Mesendoderm (in vitro differentiated cells): ENCODE measurements at regions not wholly inside any gene's neighbourhood (a gene's known extent, or its start where the extent isn't known, plus 50 kb on each side); places are given as distances from the start of the nearest gene placed in this dataset.
A peak's percentile ranks its signal among the peaks of the same experiment; 100 is the strongest.

ENCODE experiments used
- DNase-seq: peaks from one replicate; pipeline ENCODE4 v3.0.0; 2013
- H2AK5ac ChIP-seq: 2 replicates; pipeline ENCODE4 v1.6.1; 2013; ENCODE audit warnings: low read length, inconsistent platforms
- H2BK120ac ChIP-seq: 2 replicates; pipeline ENCODE4 v1.6.1; 2013; ENCODE audit warnings: low read depth, mild to moderate bottlenecking, low read length, moderate library complexity, mixed read lengths
- H2BK15ac ChIP-seq: replicated peaks from 2 replicates; pipeline ENCODE4 v1.6.1; 2013; ENCODE audit warnings: low read depth, mild to moderate bottlenecking, moderate library complexity
- H2BK5ac ChIP-seq: 2 replicates; pipeline ENCODE4 v1.6.1; 2013; ENCODE audit warnings: low read length, inconsistent platforms
- H3K18ac ChIP-seq: 2 replicates; pipeline ENCODE4 v1.6.1; 2013; ENCODE audit warnings: mild to moderate bottlenecking, low read length, mixed read lengths
- H3K23ac ChIP-seq: one replicate; pipeline ENCODE4 v1.6.1; 2013; ENCODE audit warnings: low read length
- H3K27ac ChIP-seq: 2 replicates; pipeline ENCODE4 v1.5.1; 2013; ENCODE audit warnings: low read depth, mild to moderate bottlenecking, inconsistent platforms, low read length, moderate library complexity
- H3K27me3 ChIP-seq: 2 replicates; pipeline ENCODE4 v1.6.1; 2013; ENCODE audit warnings: low read length, control low read depth, mild to moderate bottlenecking, inconsistent platforms; ENCODE audit not compliant: insufficient read depth, poor library complexity
- H3K36me3 ChIP-seq: 2 replicates; pipeline ENCODE4 v1.6.1; 2013; ENCODE audit warnings: low read length, inconsistent platforms; ENCODE audit not compliant: control insufficient read depth, insufficient read depth
- H3K4ac ChIP-seq: one replicate; pipeline ENCODE4 v1.6.1; 2013; ENCODE audit warnings: low read depth, mild to moderate bottlenecking, low read length, moderate library complexity
- H3K4me1 ChIP-seq: 2 replicates; pipeline ENCODE4 v1.6.1; 2013; ENCODE audit warnings: low read depth, low read length, inconsistent platforms; ENCODE audit not compliant: control insufficient read depth
- H3K4me2 ChIP-seq: 2 replicates; pipeline ENCODE4 v1.6.1; 2013; ENCODE audit warnings: low read length
- H3K4me3 ChIP-seq: 2 replicates; pipeline ENCODE4 v1.5.1; 2013; ENCODE audit warnings: mild to moderate bottlenecking, low read length
- H3K56ac ChIP-seq: one replicate; pipeline ENCODE4 v1.6.1; 2013; ENCODE audit warnings: low read length
- H3K79me1 ChIP-seq: 2 replicates; pipeline ENCODE4 v1.6.1; 2013; ENCODE audit warnings: low read length, inconsistent platforms
- H3K79me2 ChIP-seq: 2 replicates; pipeline ENCODE4 v1.6.1; 2013; ENCODE audit warnings: mild to moderate bottlenecking, low read length; ENCODE audit not compliant: control insufficient read depth, insufficient read depth
- H3K9ac ChIP-seq: 2 replicates; pipeline ENCODE4 v1.6.1; 2013; ENCODE audit warnings: low read length, inconsistent platforms
- H4K5ac ChIP-seq: one replicate; pipeline ENCODE4 v1.6.1; 2013; ENCODE audit warnings: low read length
- H4K8ac ChIP-seq: one replicate; pipeline ENCODE4 v1.6.1; 2013; ENCODE audit warnings: low read depth, mild to moderate bottlenecking, control low read depth, low read length, moderate library complexity
- WGBS: extraction: QIAGEN DNeasy Blood & Tissue Kit; methylation state at CpG from one replicate; pipeline ENCODE4 v1.1.7; 2013; ENCODE audit warnings: low lambda C conversion rate, missing lambda C conversion rate; ENCODE audit not compliant: insufficient coverage; ENCODE audit errors: extremely low coverage; 5-methylcytosine and 5-hydroxymethylcytosine counted together

GRCh38 chr2:123200035-123200434 is 825.1 kb upstream of the CNTNAP5 start:
- Histone ChIP-seq H3K23ac (no peak overlapping the region), H3K18ac (no peak overlapping the region), H3K4me3 (no peak overlapping the region), H3K4me1 (no peaks in the 10 kb centered on the region), H2BK15ac (no peak overlapping the region), H4K8ac (no peak overlapping the region), H3K56ac (no peak overlapping the region), H3K79me2 (no peaks in the 10 kb centered on the region), H2BK5ac (no peak overlapping the region), H2BK120ac (no peak overlapping the region), H2AK5ac (no peak overlapping the region), H3K79me1 (no peaks in the 10 kb centered on the region), H4K5ac (no peak overlapping the region), H3K4ac (no peak overlapping the region), H3K27me3 (no peaks in the 10 kb centered on the region), H3K4me2 (no peak overlapping the region), H3K36me3 (no peaks in the 10 kb centered on the region), H3K27ac (no peak overlapping the region), H3K9ac (no peak overlapping the region)
- WGBS: no CpG with 5 or more reads among the region's 2 CpGs
- no peak for DNase-seq

- Histone ChIP-seq H2AK5ac (no peak overlapping the region), H3K18ac (no peak overlapping the region), H3K36me3 (no peaks in the 10 kb centered on the region), H2BK120ac (no peak overlapping the region), H2BK15ac (no peak overlapping the region), H4K5ac (no peak overlapping the region), H3K27ac (no peak overlapping the region), H3K4ac (no peak overlapping the region), H3K9ac (no peak overlapping the region), H3K56ac (no peak overlapping the region), H3K79me1 (no peaks in the 10 kb centered on the region), H2BK5ac (no peak overlapping the region), H3K4me2 (no peak overlapping the region), H3K4me3 (no peak overlapping the region), H3K79me2 (no peaks in the 10 kb centered on the region), H3K23ac (no peak overlapping the region), H3K4me1 (no peaks in the 10 kb centered on the region), H4K8ac (no peak overlapping the region), H3K27me3 (no peaks in the 10 kb centered on the region)
- no peak for DNase-seq
- no CpG with 5 or more reads among the region's 2 CpGs for WGBS
Measured at GRCh38 chr2:123207245-123207644, 817.8 kb upstream of the CNTNAP5 start.

GRCh38 chr2:123209202-123209601 is 815.9 kb upstream of the CNTNAP5 start:
- Histone ChIP-seq H2BK5ac (no peak overlapping the region), H3K36me3 (no peaks in the 10 kb centered on the region), H4K8ac (no peak overlapping the region), H3K79me1 (no peaks in the 10 kb centered on the region), H3K27ac (no peak overlapping the region), H3K4me3 (no peak overlapping the region), H3K23ac (no peak overlapping the region), H2BK15ac (no peak overlapping the region), H3K56ac (no peak overlapping the region), H3K27me3 (no peaks in the 10 kb centered on the region), H3K4me1 (no peaks in the 10 kb centered on the region), H3K79me2 (no peaks in the 10 kb centered on the region), H3K18ac (no peak overlapping the region), H4K5ac (no peak overlapping the region), H3K4ac (no peak overlapping the region), H2BK120ac (no peak overlapping the region), H3K9ac (no peak overlapping the region), H2AK5ac (no peak overlapping the region), H3K4me2 (no peak overlapping the region)
- WGBS: no CpG with 5 or more reads among the region's 2 CpGs
- DNase-seq: no peak

GRCh38 chr2:123211181-123211580 is 813.9 kb upstream of the CNTNAP5 start:
- Histone ChIP-seq H2BK120ac (no peak overlapping the region), H3K79me2 (no peaks in the 10 kb centered on the region), H2BK15ac (no peak overlapping the region), H3K4me1 (no peaks in the 10 kb centered on the region), H3K9ac (no peak overlapping the region), H2AK5ac (no peak overlapping the region), H4K5ac (no peak overlapping the region), H3K36me3 (no peaks in the 10 kb centered on the region), H3K56ac (no peak overlapping the region), H3K4me3 (no peak overlapping the region), H4K8ac (no peak overlapping the region), H2BK5ac (no peak overlapping the region), H3K27ac (no peak overlapping the region), H3K23ac (no peak overlapping the region), H3K4ac (no peak overlapping the region), H3K79me1 (no peaks in the 10 kb centered on the region), H3K18ac (no peak overlapping the region), H3K4me2 (no peak overlapping the region), H3K27me3 (no peaks in the 10 kb centered on the region)
- DNase-seq: no peak

GRCh38 chr2:123245156-123245555 is 779.9 kb upstream of the CNTNAP5 start:
- H3K27me3 ChIP-seq: no peaks in the 10 kb centered on the region
- WGBS: no CpG with 5 or more reads among the region's 3 CpGs
- H3K79me2 ChIP-seq: no peaks in the 10 kb centered on the region
- no peaks in the 10 kb centered on the region for H3K4me1 ChIP-seq
- H3K4me3 ChIP-seq: no peak overlapping the region
- H3K4me2 ChIP-seq: no peak overlapping the region
- no peaks in the 10 kb centered on the region for H3K79me1 ChIP-seq
- H2BK15ac ChIP-seq: no peak overlapping the region
- no peak overlapping the region for H4K8ac ChIP-seq
- no peak for DNase-seq
- no peak overlapping the region for H3K23ac ChIP-seq
- no peak overlapping the region for H2BK5ac ChIP-seq
- H3K56ac ChIP-seq: no peak overlapping the region
- no peak overlapping the region for H3K4ac ChIP-seq
- no peak overlapping the region for H4K5ac ChIP-seq
- no peak overlapping the region for H3K18ac ChIP-seq
- no peaks in the 10 kb centered on the region for H3K36me3 ChIP-seq
- H2BK120ac ChIP-seq: no peak overlapping the region
- no peak overlapping the region for H3K9ac ChIP-seq
- H2AK5ac ChIP-seq: no peak overlapping the region
- no peak overlapping the region for H3K27ac ChIP-seq

- Histone ChIP-seq H3K27me3 (no peaks in the 10 kb centered on the region), H3K79me2 (no peaks in the 10 kb centered on the region), H3K36me3 (no peaks in the 10 kb centered on the region), H4K5ac (no peak overlapping the region), H3K9ac (no peak overlapping the region), H3K27ac (no peak overlapping the region), H3K4me3 (no peak overlapping the region), H2BK15ac (no peak overlapping the region), H3K56ac (no peak overlapping the region), H2AK5ac (no peak overlapping the region), H3K4me1 (no peaks in the 10 kb centered on the region), H2BK120ac (no peak overlapping the region), H4K8ac (no peak overlapping the region), H2BK5ac (no peak overlapping the region), H3K4me2 (no peak overlapping the region), H3K79me1 (no peaks in the 10 kb centered on the region), H3K4ac (no peak overlapping the region), H3K23ac (no peak overlapping the region), H3K18ac (no peak overlapping the region)
- DNase-seq: peak; percentile 59
- no CpG with 5 or more reads among the region's 4 CpGs for WGBS
Measured at GRCh38 chr2:123258877-123259539, 766.1 kb upstream of the CNTNAP5 start.
